GM18505 (cell line): ENCODE measurements at regions not wholly inside any gene's neighbourhood (a gene's known extent, or its start where the extent isn't known, plus 50 kb on each side); places are given as distances from the start of the nearest gene placed in this dataset.

Experiments used
- ATAC-seq: cut with Tn5 transposase; IDR thresholded peaks from one replicate; pipeline ENCODE4 v1.9.1; 2021; ENCODE audit not compliant: unreplicated experiment
- POLR2A ChIP-seq: IDR thresholded peaks from 4 replicates; pipeline ENCODE4 v1.6.1; 2011; ENCODE audit warnings: borderline replicate concordance; ENCODE audit not compliant: insufficient read depth, insufficient read length; ENCODE audit errors: extremely low read depth

DNA sequence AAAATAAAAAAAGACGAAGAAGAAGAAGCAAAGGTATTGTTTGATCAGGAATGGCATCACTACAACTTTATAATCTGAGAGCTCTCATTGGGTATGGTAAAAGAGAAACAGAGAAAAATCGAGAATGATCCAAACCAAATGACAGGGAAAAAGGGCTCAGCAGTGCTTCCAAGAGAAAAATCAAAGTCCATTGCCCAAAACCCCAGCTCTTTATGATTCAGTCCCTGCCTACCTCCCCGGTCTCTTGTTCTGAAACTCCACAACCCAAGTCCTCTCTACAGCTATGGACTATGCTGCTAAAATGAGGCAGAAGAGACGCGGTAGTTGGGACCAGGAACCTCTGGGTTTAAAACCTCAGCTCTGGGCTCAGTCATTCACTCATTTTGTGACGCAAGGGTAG, 341.1 kb upstream of the PPARGC1A start:
- no peak for TF ChIP-seq POLR2A

DNA sequence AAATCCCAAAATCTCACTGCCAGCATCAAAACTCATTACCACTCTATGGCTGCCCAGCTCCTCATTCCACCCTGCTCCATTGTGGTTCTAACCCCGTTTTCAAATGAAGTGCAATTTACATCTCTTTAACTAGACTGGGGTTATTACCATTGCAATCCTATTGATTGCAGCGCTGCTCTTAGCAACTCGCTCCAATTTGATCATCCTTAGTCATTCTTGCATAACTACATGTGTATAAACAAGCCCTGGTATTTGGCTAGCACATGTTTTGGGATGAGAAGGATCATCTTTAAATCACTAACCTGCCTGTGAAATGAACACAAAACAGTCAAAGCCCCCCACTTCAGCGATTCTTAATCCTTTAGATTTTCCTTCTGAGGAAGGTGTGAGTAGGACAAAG, 340.1 kb upstream of the PPARGC1A start:
- no peak for TF ChIP-seq POLR2A

More for the DNA sequence above, 341.1 kb upstream of the PPARGC1A start:
- ATAC-seq = no peak

DNA sequence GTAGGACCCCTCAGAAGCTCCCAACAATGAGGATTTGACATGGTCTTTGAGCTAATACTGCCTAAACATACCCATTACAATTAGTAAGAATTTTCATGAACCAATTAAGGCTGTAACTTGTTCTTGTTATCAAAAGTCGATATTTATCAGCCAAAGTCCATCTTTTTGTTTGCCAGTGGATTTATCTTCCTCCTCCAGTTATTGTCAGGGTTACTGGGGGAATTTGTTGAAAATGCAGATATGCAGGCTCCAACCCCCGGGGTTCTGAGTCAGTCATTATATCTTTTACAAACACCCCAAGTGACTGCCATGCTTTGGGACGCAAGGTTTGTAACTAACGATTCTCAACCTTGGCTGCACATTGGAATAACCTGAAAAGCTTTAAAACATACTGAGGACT, 338.8 kb upstream of the PPARGC1A start:
- no peak for TF ChIP-seq POLR2A
- no peak for ATAC-seq

More for the DNA sequence above, 340.1 kb upstream of the PPARGC1A start:
- ATAC-seq = no peak

DNA sequence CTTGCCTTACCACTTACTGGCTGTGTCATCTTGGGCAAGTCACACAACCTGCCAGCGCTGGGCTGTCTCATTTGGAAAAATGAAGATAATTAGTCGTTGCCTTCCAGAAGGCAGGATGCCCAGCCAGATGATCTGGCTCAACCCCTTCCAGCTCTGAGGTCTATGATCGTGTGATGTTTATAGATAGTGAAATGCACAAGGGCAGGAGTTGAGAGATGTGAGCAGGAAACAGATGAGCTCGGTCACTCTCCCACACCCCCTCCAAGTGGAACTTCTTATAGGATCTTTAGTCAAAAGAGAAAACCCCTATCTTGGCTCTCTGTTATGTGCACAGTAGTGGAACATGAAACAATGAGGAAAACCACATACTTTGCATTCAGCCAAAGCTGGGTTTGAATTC, 336.8 kb upstream of the PPARGC1A start:
- TF ChIP-seq POLR2A = no peak
- no peak for ATAC-seq

GRCh38 chr4:24226023-24226422, 336.2 kb upstream of the PPARGC1A start:
- no peak for ATAC-seq
- no peak for TF ChIP-seq POLR2A

- no peak for TF ChIP-seq POLR2A
- no peak for ATAC-seq
Observed at GRCh38 chr4:24224446-24224845, 334.6 kb upstream of the PPARGC1A start.

DNA sequence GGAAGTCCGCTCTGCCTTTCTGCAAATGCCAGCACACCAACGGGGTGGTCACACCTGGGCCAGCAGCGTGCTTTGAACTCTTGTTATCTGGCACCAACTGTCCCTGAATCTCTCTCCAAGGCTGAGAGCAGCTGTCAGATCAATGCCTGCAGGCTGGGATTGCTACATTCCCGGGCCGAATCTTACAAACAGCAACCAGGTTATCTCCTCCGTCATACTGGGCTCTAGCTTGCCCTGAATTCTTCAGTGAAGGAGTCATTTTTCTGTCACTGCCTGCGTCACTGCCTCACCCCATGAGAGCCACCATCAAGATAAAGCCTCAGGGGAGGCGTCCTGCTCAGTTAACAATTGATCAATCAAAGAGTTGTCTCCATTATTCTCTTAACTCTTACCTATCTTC, 329.4 kb upstream of the PPARGC1A start:
- no peak for ATAC-seq
- no peak for TF ChIP-seq POLR2A

DNA sequence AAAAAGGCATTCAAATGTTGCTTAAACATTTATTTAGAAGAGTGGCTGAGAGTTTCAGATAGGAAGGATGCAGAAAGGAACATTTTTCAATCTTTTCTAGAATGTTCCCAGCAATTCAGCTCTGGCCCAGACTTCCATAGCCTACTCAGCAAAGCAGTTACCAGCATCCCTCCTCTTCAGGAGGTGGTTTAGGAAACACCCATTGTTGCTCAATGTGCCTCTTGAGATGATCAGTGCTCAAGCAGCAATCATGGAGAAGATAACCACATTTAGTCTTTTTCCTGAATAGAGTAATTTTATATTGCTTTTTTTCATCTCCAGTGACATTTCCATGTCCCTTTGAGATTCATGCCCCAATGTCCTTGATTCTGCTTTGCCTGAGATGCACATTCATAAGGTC, 328.7 kb upstream of the PPARGC1A start:
- TF ChIP-seq POLR2A = no peak
- no peak for ATAC-seq

DNA sequence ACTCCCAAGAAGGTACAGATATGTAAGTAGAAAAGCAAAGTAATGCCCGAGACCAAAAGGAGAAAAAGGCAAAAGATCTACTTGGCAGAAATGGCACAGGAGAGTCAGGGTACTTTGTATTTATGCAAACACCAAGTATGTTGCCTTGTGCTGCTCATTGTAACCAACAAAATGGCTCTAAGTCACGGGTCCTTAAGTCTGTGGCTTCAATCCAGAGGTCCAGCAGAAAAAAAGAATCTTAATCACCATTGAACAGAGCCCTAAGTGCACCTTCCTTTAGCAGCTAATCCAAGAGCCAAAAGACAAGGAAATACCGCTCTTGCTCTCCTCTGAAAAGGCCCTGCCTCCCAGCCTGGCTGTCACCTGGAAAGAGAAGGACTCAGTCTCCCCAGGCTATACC, 324.9 kb upstream of the PPARGC1A start:
- TF ChIP-seq POLR2A = no peak
- no peak for ATAC-seq

- ATAC-seq = no peak
- TF ChIP-seq POLR2A = no peak
Observed at GRCh38 chr4:24213961-24214360, 324.1 kb upstream of the PPARGC1A start.

DNA sequence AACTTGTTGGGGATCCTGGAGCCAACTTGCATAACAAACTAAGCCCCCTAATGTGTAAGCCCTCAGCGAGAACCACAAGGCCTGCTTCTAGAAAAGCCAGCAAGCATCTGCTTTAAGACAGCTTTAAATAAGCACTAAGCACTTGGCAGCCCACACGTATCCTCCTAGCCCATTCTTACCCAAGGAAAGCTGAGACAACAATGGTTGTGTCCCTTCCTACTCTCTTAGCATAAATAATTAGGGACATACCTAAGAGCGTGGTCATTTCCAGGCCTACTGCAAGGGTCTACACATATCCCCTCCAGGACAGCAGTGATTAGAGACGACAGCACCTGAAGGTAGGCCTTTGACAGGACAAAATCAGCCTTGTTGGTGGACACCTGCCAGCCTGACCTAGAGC, 322.8 kb upstream of the PPARGC1A start:
- no peak for TF ChIP-seq POLR2A
- ATAC-seq = no peak

GRCh38 chr4:24211856-24212255, 322.0 kb upstream of the PPARGC1A start:
- ATAC-seq = no peak
- TF ChIP-seq POLR2A = no peak

- ATAC-seq = no peak
Observed at GRCh38 chr4:24210332-24210902, 320.6 kb upstream of the PPARGC1A start.

GRCh38 chr4:24209906-24210305, 320.1 kb upstream of the PPARGC1A start:
- no peak for ATAC-seq

More at GRCh38 chr4:24210332-24210902, 320.6 kb upstream of the PPARGC1A start:
- no peak for TF ChIP-seq POLR2A

DNA sequence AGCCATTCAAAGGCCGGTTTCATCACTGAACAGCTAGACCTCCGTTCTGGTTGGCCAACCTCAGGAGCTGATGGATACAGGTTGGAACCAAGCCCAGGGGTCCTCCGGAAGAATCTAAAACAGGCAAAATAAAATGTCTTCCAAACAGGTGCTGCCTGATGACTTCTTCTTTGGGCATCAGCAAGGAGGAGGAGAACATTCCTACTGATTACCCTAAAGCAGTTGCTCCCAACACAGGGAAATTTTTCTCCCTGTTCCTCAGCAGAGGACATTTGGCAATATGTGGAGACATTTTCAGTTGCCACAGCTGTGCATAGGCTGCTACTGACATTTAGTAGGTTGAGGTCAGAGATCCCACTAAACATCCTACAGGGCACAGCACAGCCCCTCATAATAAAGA, 319.3 kb upstream of the PPARGC1A start:
- ATAC-seq = no peak
- no peak for TF ChIP-seq POLR2A

More at GRCh38 chr4:24209906-24210305, 320.1 kb upstream of the PPARGC1A start:
- no peak for TF ChIP-seq POLR2A
